BE2C (cell line): ENCODE measurements at regions not wholly inside any gene's neighbourhood (a gene's known extent, or its start where the extent isn't known, plus 50 kb on each side); places are given as distances from the start of the nearest gene placed in this dataset.
"Not testable (repeated sequence)": the region's sequence is repeated elsewhere in the genome, so short reads cannot be mapped to it uniquely, and the experiment has no call there.

Experiments
- DNase-seq: peaks from one replicate; pipeline ENCODE4 v3.0.0-alpha.2; 2020
- H3K27me3 ChIP-seq: fragments of 250-450 bp; sonication (Bioruptor Pico); 2 replicates; pipeline ENCODE4 v1.5.1; 2020; ENCODE audit warnings: mild to moderate bottlenecking
- H3K36me3 ChIP-seq: fragments of 250-450 bp; sonication (Bioruptor Pico); 2 replicates; pipeline ENCODE4 v1.5.1; 2020; ENCODE audit warnings: mild to moderate bottlenecking
- H3K4me1 ChIP-seq: fragments of 250-450 bp; sonication (Bioruptor Pico); 2 replicates; pipeline ENCODE4 v1.5.1; 2020
- H3K4me3 ChIP-seq: 2 replicates; pipeline ENCODE4 v1.5.1; 2011; ENCODE audit warnings: low read depth, low read length
- H3K9me3 ChIP-seq: fragments of 250-450 bp; sonication (Bioruptor Pico); 2 replicates; pipeline ENCODE4 v1.5.1; 2020
- TF ChIP-seq, protein P1 (sequence below): IDR thresholded peaks from 2 replicates; pipeline ENCODE4 v1.5.1; 2012; ENCODE audit warnings: mild to moderate bottlenecking, low read depth, low read length

DNA sequence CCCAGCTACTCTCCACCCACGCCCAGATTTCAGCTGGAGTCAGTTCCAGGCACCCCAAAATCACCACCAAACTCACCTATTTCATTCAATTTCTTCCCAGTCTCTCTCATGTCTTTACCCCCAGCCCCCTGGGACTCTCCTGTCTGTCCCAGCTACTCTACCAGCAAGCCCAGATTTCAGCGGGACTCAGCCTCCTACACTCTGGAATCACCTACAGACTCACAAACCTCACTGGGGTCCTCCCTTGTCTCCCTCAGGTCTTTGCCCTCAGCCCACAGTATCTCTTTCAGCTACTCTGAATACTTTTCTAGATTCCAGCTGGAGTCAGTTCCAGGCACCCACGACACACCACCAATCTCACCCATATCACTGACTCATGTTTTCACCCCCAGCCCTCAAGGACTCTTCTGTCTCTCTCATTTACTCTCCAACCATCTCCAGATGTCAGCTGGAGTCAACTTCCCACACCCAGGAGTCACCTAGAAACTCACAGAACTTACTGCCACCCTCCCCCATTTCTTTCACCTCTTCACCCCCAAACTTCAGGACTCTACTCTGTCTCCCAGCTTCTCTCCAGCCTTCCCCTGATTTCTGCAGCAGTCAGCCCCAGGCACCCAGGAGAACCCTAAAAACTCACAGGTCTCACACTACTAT lies 1529.3 kb upstream of the TPTE start:
- peaks cover 12% of the 10 kb centered on the region for H3K27me3 ChIP-seq
- TF ChIP-seq, protein P1, sequence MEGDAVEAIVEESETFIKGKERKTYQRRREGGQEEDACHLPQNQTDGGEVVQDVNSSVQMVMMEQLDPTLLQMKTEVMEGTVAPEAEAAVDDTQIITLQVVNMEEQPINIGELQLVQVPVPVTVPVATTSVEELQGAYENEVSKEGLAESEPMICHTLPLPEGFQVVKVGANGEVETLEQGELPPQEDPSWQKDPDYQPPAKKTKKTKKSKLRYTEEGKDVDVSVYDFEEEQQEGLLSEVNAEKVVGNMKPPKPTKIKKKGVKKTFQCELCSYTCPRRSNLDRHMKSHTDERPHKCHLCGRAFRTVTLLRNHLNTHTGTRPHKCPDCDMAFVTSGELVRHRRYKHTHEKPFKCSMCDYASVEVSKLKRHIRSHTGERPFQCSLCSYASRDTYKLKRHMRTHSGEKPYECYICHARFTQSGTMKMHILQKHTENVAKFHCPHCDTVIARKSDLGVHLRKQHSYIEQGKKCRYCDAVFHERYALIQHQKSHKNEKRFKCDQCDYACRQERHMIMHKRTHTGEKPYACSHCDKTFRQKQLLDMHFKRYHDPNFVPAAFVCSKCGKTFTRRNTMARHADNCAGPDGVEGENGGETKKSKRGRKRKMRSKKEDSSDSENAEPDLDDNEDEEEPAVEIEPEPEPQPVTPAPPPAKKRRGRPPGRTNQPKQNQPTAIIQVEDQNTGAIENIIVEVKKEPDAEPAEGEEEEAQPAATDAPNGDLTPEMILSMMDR = no peak
- peak; percentile 73 for DNase-seq
- no peak overlapping the region for H3K4me3 ChIP-seq
- H3K36me3 ChIP-seq = no peaks in the 10 kb centered on the region
- H3K9me3 ChIP-seq = no peaks in the 10 kb centered on the region
- H3K4me1 ChIP-seq = no peaks in the 10 kb centered on the region

DNA sequence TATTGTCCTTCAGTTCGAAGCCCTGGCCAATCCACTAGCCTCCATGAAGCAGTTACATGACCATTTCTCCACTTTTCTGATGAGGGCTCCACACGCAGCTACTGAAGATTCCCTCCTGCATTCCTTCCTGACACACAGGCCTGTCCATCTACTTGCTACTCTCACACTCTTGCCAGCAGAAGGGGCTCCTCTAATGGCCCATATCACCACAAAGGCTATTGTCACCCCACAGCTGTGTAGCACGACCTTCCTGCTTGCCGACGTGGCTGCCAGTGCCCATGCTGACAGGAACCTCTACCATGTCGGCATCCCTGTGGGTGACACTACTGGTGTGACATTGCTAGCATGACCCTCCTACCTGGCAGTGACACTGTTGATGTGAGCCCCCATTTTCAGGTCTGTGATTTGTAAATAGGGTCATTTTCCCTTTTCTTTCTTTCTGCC lies 1528.6 kb upstream of the TPTE start:
- peak; percentile 78 for DNase-seq
- peaks cover 12% of the 10 kb centered on the region for H3K27me3 ChIP-seq
- H3K9me3 ChIP-seq = no peaks in the 10 kb centered on the region
- TF ChIP-seq, protein P1 = no peak
- no peaks in the 10 kb centered on the region for H3K4me1 ChIP-seq
- H3K36me3 ChIP-seq = no peaks in the 10 kb centered on the region
- H3K4me3 ChIP-seq = no peak overlapping the region

DNA sequence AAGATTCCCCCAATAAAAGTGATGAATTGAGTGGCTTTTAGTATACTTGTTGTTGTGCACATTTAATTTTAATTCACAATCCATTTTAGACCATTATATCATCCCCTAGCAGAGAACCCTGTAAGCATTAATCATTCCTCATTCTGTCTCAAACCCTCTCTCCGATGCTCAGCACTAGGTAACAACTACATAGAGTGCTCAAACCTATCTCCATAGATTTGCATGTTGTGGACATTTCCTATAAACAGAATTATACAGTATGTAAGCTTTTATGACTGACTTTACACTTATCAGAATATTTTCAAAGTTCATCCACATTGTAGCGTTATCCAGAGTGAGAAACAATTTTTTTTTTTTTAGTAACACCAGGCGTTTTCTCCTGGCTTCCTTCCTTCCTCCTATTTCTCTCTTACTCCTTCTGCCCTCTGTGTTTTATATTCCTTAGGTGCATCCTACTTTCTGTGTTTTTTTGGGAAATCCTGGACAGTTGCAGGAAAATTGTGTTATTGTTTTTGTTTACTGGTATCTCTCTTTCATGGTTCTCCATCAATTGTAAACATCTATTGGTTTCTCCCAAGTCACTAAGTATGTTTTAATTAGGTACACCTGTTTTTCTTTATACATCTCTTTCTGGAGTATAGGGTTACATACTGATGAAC lies 1528.0 kb upstream of the TPTE start:
- Histone ChIP-seq H3K4me3 (no peak overlapping the region), H3K36me3 (no peaks in the 10 kb centered on the region), H3K9me3 (no peaks in the 10 kb centered on the region), H3K27me3 (peaks cover 12% of the 10 kb centered on the region), H3K4me1 (no peaks in the 10 kb centered on the region)
- TF ChIP-seq, protein P1 = no peak
- DNase-seq = no peak

DNA sequence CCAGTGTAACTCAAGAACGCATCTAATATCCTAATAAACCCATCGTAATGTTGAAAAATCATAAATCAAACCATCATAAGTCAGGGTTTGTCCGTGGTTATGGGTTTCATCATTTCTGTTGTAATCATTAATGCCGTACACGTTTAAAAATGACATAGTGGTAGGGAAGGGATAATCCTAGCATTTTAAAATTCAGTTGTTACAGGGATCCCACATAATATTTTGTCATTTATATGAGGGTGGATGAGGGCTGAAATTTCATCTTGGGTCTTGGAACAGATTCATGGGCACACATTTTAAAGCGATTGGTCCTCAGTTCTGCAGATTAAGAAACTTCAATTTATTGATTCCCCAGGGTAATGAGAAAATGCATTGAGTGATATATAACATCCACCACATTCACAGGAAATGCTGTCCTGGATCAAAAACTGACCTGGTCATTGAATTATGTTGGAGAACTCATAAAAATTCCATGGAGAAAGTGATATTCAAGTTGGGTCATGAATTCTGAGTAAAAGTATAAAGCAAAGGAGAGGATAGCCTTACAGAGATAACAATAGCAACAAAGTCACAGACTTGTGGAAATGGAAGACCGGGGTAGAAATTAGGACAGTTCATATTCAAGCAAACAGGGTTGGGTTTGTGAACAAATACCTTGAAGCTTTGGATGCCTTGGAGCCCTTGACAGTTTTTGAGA lies 1527.3 kb upstream of the TPTE start:
- H3K9me3 ChIP-seq = no peaks in the 10 kb centered on the region

DNA sequence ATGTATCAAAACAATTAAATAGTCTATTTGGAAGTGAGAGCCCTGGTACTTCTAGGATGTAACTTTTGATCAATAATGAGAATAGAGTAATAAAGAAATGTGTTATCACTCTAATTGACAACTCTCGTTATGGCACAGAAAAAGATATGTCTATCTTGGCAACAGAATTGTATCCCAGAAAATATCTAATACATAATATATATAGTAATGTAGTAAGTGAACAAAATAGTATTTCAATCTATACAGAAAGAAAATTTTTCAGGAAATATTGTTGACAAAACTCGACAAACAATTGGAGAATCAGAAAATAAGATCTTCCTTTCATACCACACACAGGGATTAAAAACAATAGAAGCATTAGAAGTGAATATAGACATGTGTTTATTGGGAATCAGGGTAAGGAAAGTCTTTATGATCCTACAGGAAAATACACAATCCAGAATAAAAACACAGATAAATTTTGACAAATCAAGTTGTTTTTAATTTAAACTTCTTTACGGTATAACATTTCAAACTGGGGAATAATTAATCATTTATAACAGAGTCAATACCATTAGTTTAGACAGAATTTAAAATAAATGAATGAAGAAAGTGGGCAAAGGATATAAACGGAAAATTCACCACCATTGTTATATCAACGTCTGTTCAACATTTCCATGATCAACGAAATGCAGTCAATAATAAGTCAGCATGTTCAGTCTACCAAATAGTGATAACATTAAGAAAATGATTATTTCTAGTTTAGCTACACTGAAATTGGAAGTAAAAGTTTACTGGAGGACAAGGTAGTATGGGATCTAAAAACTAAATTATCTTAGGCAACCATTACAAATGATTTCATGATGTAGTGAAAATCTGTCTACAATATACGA lies 1526.5 kb upstream of the TPTE start:
- Histone ChIP-seq H3K9me3 (no peaks in the 10 kb centered on the region), H3K27me3 (peaks cover 2% of the 10 kb centered on the region), H3K4me3 (no peak overlapping the region), H3K4me1 (no peaks in the 10 kb centered on the region), H3K36me3 (no peaks in the 10 kb centered on the region)
- TF ChIP-seq, protein P1 = no peak
- no peak for DNase-seq

More for the DNA sequence above, 1527.3 kb upstream of the TPTE start:
- DNase-seq = peak; percentile 55
- TF ChIP-seq, protein P1 = no peak
- Histone ChIP-seq H3K27me3 (peaks cover 9% of the 10 kb centered on the region), H3K4me3 (no peak overlapping the region), H3K4me1 (no peaks in the 10 kb centered on the region), H3K36me3 (no peaks in the 10 kb centered on the region)

DNA sequence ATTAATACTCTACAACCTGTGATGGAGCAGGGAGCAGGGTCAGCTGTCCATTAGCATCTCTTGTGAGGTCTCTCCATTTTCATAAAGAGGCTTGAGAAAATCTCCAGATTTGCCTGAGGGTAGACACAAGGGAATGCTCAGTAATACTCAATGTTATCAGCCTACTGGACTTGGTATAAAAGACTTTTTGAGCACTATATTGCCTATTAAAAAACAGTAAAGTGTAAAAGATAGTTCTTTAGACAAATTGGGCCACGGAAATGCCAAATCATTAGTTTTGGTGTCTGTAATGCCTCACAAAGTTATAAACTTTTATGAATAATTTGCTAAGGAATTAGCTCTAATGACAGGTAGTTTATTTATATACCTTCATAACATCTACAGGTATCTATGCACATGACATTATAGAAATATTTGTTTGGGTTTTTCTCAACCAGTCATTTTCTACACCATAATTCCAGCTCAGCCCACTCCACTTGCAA lies 1524.9 kb upstream of the TPTE start:
- H3K27me3 ChIP-seq, DNase-seq, H3K9me3 ChIP-seq: not testable (repeated sequence)

More for the DNA sequence above, 1524.9 kb upstream of the TPTE start:
- H3K4me3 ChIP-seq, H3K4me1 ChIP-seq, H3K36me3 ChIP-seq: not testable (repeated sequence)
